ENCODE measurements at regions not wholly inside any gene's neighbourhood (a gene's known extent, or its start where the extent isn't known, plus 50 kb on each side); places are given as distances from the start of the nearest gene placed in this dataset.
"Not testable (repeated sequence)": the region's sequence is repeated elsewhere in the genome, so short reads cannot be mapped to it uniquely, and the experiment has no call there.

DNA sequence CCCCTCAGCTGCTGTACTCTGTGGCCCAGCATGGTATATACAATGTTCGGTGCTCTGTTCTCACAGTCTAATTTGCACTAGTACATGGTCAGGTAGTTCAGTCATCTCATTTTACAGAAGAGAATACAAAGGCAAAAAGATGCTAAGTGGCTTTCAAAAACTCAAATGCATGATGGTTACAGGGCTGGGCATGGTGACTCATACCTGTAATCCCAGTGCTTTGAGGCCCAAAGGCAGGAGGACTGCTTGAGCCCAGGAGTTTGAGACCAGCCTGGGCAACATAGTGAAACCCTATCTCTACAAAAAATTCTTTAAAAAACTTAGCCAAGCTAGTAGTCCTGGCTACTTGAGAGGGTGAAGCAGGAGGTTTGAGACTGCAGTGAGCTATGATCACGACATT lies 210.5 kb upstream of the KIT start:
- no peak overlapping the region for H3K27ac ChIP-seq (ENCODE audit: low read length)
- H3K9ac ChIP-seq (ENCODE audit: low read depth, low read length), result no peak overlapping the region
- H3K36me3 ChIP-seq (ENCODE audit: insufficient read depth, low read depth, low read length), result no peaks in the 10 kb centered on the region
- no peaks in the 10 kb centered on the region for H3K4me1 ChIP-seq (ENCODE audit: insufficient read depth, low read length)
- H3K27me3 ChIP-seq (ENCODE audit: insufficient read depth, low read length), result peaks cover 17% of the 10 kb centered on the region; the same call in 1 of the 2 replicates
- H3K9me3 ChIP-seq (ENCODE audit: insufficient read depth, low read depth, low read length), result peaks cover 22% of the 10 kb centered on the region
- no peak overlapping the region for H3K4me3 ChIP-seq (ENCODE audit: low read length)

GRCh38 chr4:54449999-54450398 lies 207.8 kb upstream of the KIT start:
- Histone ChIP-seq H3K4me3 (ENCODE audit: low read length) (no peak overlapping the region), H3K27me3 (ENCODE audit: insufficient read depth, low read length) (no peaks in the 10 kb centered on the region), H3K9me3 (ENCODE audit: insufficient read depth, low read depth, low read length) (peaks cover 22% of the 10 kb centered on the region), H3K4me1 (ENCODE audit: insufficient read depth, low read length) (peaks cover 7% of the 10 kb centered on the region; the same call in 1 of the 2 replicates), H3K27ac (ENCODE audit: low read length) (no peak overlapping the region), H3K9ac (ENCODE audit: low read depth, low read length) (no peak overlapping the region), H3K36me3 (ENCODE audit: insufficient read depth, low read depth, low read length) (no peaks in the 10 kb centered on the region)

- H3K9ac ChIP-seq (ENCODE audit: low read depth, low read length); H3K27me3 ChIP-seq (ENCODE audit: insufficient read depth, low read length); H3K4me1 ChIP-seq (ENCODE audit: insufficient read depth, low read length); H3K4me3 ChIP-seq (ENCODE audit: low read length); H3K27ac ChIP-seq (ENCODE audit: low read length); H3K36me3 ChIP-seq (ENCODE audit: insufficient read depth, low read depth, low read length); H3K9me3 ChIP-seq (ENCODE audit: insufficient read depth, low read depth, low read length): not testable (repeated sequence)
Observed at GRCh38 chr4:54466960-54467359, 190.8 kb upstream of the KIT start.

DNA sequence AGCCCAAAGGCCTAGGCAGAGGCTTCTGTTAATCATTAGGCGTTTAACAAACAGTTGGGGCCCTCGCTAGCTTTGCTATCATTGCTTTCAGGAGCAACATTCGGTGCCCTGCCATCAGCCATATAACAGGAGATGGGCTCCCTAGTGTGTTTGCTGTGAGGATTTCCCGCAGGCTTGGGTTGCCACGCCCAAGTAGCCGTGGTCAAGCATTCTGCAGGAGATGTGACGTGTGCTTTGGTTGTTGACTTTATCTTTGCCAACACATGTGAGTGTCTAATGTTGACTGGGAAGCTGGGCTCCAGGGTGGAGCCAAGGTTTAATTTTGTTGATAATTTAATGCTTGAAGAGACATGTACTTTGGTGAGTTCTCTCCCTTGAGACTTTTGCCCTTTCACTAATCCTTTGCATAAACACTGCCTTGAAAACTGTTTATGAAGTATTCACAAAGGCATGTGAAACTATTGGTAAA lies 184.6 kb upstream of the KIT start:
- H3K9me3 ChIP-seq (ENCODE audit: insufficient read depth, low read depth, low read length), result no peaks in the 10 kb centered on the region
- H3K27me3 ChIP-seq (ENCODE audit: insufficient read depth, low read length), result no peaks in the 10 kb centered on the region
- no peak overlapping the region for H3K4me3 ChIP-seq (ENCODE audit: low read length)
- H3K4me1 ChIP-seq (ENCODE audit: insufficient read depth, low read length), result no peaks in the 10 kb centered on the region
- no peaks in the 10 kb centered on the region for H3K36me3 ChIP-seq (ENCODE audit: insufficient read depth, low read depth, low read length)
- H3K27ac ChIP-seq (ENCODE audit: low read length), result no peak overlapping the region
- H3K9ac ChIP-seq (ENCODE audit: low read depth, low read length), result no peak overlapping the region

- H3K9me3 ChIP-seq (ENCODE audit: insufficient read depth, low read depth, low read length), result no peaks in the 10 kb centered on the region
- no peak overlapping the region for H3K4me3 ChIP-seq (ENCODE audit: low read length)
- no peaks in the 10 kb centered on the region for H3K27me3 ChIP-seq (ENCODE audit: insufficient read depth, low read length)
- no peak overlapping the region for H3K27ac ChIP-seq (ENCODE audit: low read length)
- no peaks in the 10 kb centered on the region for H3K36me3 ChIP-seq (ENCODE audit: insufficient read depth, low read depth, low read length)
- H3K4me1 ChIP-seq (ENCODE audit: insufficient read depth, low read length), result no peaks in the 10 kb centered on the region
- H3K9ac ChIP-seq (ENCODE audit: low read depth, low read length), result no peak overlapping the region
Observed at GRCh38 chr4:54473798-54474197, 184.0 kb upstream of the KIT start.

DNA sequence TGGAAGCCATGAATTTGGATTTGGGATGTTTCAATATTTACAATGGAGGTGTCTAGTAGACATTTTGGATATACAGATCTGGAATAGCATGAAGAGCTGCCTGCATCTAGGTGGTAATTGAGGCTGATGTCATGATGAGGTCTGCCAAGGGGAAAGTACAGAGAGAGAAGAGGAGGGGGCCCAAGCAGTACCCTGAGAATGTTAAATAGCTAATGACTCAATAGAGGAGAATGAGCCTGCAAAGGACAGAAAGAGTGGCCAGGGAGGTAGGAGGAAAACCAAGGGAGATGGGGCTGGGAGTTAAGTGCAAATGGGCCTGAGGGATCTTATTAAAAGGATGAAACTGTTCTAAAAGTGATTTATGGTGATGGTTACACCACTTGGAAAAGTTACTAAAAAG lies 182.2 kb upstream of the KIT start:
- Histone ChIP-seq H3K9me3 (ENCODE audit: insufficient read depth, low read depth, low read length) (no peaks in the 10 kb centered on the region), H3K27me3 (ENCODE audit: insufficient read depth, low read length) (no peaks in the 10 kb centered on the region), H3K4me3 (ENCODE audit: low read length) (no peak overlapping the region), H3K4me1 (ENCODE audit: insufficient read depth, low read length) (no peaks in the 10 kb centered on the region), H3K27ac (ENCODE audit: low read length) (no peak overlapping the region), H3K36me3 (ENCODE audit: insufficient read depth, low read depth, low read length) (no peaks in the 10 kb centered on the region), H3K9ac (ENCODE audit: low read depth, low read length) (no peak overlapping the region)

DNA sequence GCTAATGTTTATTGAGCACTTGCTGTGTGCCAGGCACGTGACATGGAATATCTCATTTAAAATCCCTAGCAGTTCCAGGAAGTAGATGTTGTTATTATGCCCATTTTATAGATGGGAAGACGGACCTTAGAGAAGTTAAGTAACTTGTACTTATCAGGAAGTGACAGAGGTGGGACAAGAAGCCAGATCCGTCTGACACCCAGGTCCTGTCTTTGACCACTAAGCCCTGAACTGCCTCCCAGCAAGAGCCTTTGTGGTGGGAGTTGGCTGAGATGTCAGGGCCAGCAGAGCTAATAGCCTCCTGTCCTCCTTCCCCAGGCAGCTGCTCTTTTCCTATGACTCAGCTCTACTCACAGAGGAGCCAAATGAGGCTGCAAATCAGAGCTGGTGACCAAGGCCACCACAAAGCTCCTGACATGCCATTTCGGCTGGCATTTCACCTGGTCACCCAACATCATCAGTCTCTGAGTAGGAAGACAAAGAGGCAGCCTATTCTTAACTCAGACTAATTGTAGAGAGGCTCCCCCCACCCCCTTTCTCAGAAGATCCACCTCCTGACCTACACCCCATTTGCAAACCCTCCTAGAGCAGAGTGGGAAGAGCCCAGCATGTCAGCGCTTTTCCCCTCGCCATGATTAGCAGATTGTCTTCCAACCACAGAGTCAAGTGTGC lies 175.1 kb upstream of the KIT start:
- Histone ChIP-seq H3K27me3 (ENCODE audit: insufficient read depth, low read length) (no peaks in the 10 kb centered on the region), H3K4me3 (ENCODE audit: low read length) (no peak overlapping the region), H3K36me3 (ENCODE audit: insufficient read depth, low read depth, low read length) (no peaks in the 10 kb centered on the region), H3K9ac (ENCODE audit: low read depth, low read length) (no peak overlapping the region), H3K27ac (ENCODE audit: low read length) (no peak overlapping the region), H3K9me3 (ENCODE audit: insufficient read depth, low read depth, low read length) (no peaks in the 10 kb centered on the region), H3K4me1 (ENCODE audit: insufficient read depth, low read length) (no peaks in the 10 kb centered on the region)

- Histone ChIP-seq H3K4me1 (ENCODE audit: insufficient read depth, low read length) (no peaks in the 10 kb centered on the region), H3K36me3 (ENCODE audit: insufficient read depth, low read depth, low read length) (no peaks in the 10 kb centered on the region), H3K27me3 (ENCODE audit: insufficient read depth, low read length) (no peaks in the 10 kb centered on the region), H3K9ac (ENCODE audit: low read depth, low read length) (no peak overlapping the region), H3K4me3 (ENCODE audit: low read length) (no peak overlapping the region), H3K27ac (ENCODE audit: low read length) (no peak overlapping the region), H3K9me3 (ENCODE audit: insufficient read depth, low read depth, low read length) (no peaks in the 10 kb centered on the region)
Observed at GRCh38 chr4:54484383-54484782, 173.4 kb upstream of the KIT start.

DNA sequence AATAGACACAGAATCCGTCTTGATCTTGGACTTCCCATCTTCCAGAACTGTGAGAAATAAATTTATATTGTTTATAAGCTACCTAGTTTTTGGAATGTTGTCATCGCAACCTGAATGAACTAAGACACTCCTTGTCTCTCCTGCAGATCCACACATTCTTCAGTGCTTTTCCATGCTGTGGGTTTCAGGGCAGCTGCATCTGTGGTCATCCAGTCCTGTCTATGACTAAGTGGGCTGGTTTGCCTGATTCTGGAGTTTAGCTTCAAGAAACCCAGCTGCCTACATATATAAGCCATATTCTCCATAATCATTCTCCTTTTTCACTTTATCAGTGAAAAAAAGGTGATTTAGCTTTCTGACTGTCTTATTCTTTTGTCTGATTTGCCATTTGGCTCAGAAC lies 170.3 kb upstream of the KIT start:
- no peaks in the 10 kb centered on the region for H3K27me3 ChIP-seq (ENCODE audit: insufficient read depth, low read length)
- H3K4me1 ChIP-seq (ENCODE audit: insufficient read depth, low read length), result no peaks in the 10 kb centered on the region
- no peak overlapping the region for H3K27ac ChIP-seq (ENCODE audit: low read length)

DNA sequence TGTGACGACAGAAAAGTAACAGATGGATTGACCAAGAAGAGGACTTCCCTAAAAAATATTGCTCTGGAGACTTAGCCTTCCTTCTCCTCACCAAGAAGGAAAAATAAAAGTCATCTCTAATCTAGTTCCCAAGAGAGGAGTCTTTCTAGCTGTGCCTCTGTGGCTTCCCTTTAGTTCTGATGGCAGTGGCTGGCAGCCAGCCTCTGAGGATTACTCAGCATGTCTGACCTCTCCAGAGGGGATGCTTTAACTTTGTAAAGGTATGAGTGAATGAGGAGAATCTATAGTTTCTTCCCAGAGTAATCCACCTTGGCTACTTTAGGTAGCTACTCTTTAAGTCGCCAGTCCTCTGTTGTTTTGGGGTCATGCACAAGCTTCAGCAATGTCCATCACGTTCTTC lies 163.9 kb upstream of the KIT start:
- Histone ChIP-seq H3K9me3 (ENCODE audit: insufficient read depth, low read depth, low read length) (no peaks in the 10 kb centered on the region), H3K27ac (ENCODE audit: low read length) (no peak overlapping the region)

More for the DNA sequence above, 170.3 kb upstream of the KIT start:
- Histone ChIP-seq H3K4me3 (ENCODE audit: low read length) (no peak overlapping the region), H3K9ac (ENCODE audit: low read depth, low read length) (no peak overlapping the region), H3K36me3 (ENCODE audit: insufficient read depth, low read depth, low read length) (no peaks in the 10 kb centered on the region), H3K9me3 (ENCODE audit: insufficient read depth, low read depth, low read length) (no peaks in the 10 kb centered on the region)

GRCh38 chr4:54495091-54495490 lies 162.7 kb upstream of the KIT start:
- Histone ChIP-seq H3K9me3 (ENCODE audit: insufficient read depth, low read depth, low read length) (no peaks in the 10 kb centered on the region), H3K27me3 (ENCODE audit: insufficient read depth, low read length) (no peaks in the 10 kb centered on the region), H3K9ac (ENCODE audit: low read depth, low read length) (no peak overlapping the region), H3K4me3 (ENCODE audit: low read length) (no peak overlapping the region), H3K27ac (ENCODE audit: low read length) (no peak overlapping the region), H3K36me3 (ENCODE audit: insufficient read depth, low read depth, low read length) (no peaks in the 10 kb centered on the region), H3K4me1 (ENCODE audit: insufficient read depth, low read length) (peaks cover 14% of the 10 kb centered on the region)

More for the DNA sequence above, 163.9 kb upstream of the KIT start:
- Histone ChIP-seq H3K9ac (ENCODE audit: low read depth, low read length) (no peak overlapping the region), H3K27me3 (ENCODE audit: insufficient read depth, low read length) (no peaks in the 10 kb centered on the region), H3K36me3 (ENCODE audit: insufficient read depth, low read depth, low read length) (no peaks in the 10 kb centered on the region), H3K4me1 (ENCODE audit: insufficient read depth, low read length) (peaks cover 5% of the 10 kb centered on the region), H3K4me3 (ENCODE audit: low read length) (no peak overlapping the region)

GRCh38 chr4:54495641-54496040 lies 162.1 kb upstream of the KIT start:
- no peak overlapping the region for H3K4me3 ChIP-seq (ENCODE audit: low read length)
- H3K36me3 ChIP-seq (ENCODE audit: insufficient read depth, low read depth, low read length), result no peaks in the 10 kb centered on the region
- no peak overlapping the region for H3K27ac ChIP-seq (ENCODE audit: low read length)
- peaks cover 14% of the 10 kb centered on the region for H3K4me1 ChIP-seq (ENCODE audit: insufficient read depth, low read length)
- no peaks in the 10 kb centered on the region for H3K27me3 ChIP-seq (ENCODE audit: insufficient read depth, low read length)
- no peaks in the 10 kb centered on the region for H3K9me3 ChIP-seq (ENCODE audit: insufficient read depth, low read depth, low read length)
- H3K9ac ChIP-seq (ENCODE audit: low read depth, low read length), result no peak overlapping the region
